NB4 (cell line): ENCODE measurements at regions not wholly inside any gene's neighbourhood (a gene's known extent, or its start where the extent isn't known, plus 50 kb on each side); places are given as distances from the start of the nearest gene placed in this dataset.

Source experiments
- POLR2A ChIP-seq: IDR thresholded peaks from 2 replicates; pipeline ENCODE4 v1.6.1; 2011; ENCODE audit warnings: mild to moderate bottlenecking; ENCODE audit not compliant: insufficient read length; ENCODE audit errors: extremely low read depth
- TF ChIP-seq, protein P1 (sequence below): IDR thresholded peaks from one replicate; pipeline ENCODE4 v1.5.1; 2012; ENCODE audit warnings: low read depth, low read length

DNA sequence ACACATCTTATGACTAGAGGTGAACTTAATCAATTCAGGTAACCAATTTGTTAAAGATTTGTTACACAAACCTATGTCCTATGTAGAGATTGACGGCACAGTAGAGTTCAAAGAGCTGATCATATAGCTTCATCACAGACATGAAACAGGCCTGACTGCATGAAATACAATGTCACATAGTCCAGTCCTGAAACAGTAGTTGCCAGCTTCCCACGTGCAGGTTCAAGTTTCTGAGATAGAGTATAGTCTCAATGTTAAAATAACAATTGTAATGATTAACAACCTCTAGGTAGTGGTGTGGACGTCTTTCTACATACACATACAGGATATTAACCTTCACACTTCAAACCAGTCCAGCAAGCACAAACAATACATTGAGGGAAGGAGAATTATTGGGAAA, 640.7 kb upstream of the SOX9 start:
- TF ChIP-seq, protein P1, sequence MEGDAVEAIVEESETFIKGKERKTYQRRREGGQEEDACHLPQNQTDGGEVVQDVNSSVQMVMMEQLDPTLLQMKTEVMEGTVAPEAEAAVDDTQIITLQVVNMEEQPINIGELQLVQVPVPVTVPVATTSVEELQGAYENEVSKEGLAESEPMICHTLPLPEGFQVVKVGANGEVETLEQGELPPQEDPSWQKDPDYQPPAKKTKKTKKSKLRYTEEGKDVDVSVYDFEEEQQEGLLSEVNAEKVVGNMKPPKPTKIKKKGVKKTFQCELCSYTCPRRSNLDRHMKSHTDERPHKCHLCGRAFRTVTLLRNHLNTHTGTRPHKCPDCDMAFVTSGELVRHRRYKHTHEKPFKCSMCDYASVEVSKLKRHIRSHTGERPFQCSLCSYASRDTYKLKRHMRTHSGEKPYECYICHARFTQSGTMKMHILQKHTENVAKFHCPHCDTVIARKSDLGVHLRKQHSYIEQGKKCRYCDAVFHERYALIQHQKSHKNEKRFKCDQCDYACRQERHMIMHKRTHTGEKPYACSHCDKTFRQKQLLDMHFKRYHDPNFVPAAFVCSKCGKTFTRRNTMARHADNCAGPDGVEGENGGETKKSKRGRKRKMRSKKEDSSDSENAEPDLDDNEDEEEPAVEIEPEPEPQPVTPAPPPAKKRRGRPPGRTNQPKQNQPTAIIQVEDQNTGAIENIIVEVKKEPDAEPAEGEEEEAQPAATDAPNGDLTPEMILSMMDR: no peak
- no peak for TF ChIP-seq POLR2A
